OCI-LY7 (cell line): ENCODE measurements at regions not wholly inside any gene's neighbourhood (a gene's known extent, or its start where the extent isn't known, plus 50 kb on each side); places are given as distances from the start of the nearest gene placed in this dataset.

Source experiments
- BruUV-seq: library from RNA; stranded (reverse); fragments of 400-500 nt; replicated peaks from 2 replicates; lab custom pipeline; 2021; lab: Mats Ljungman, UMichigan
- CTCF ChIA-PET: fragments of 300-600 bp; sonication (Branson Sonifier 250); formaldehyde crosslinking; loops from one replicate; lab custom pipeline; 2022; ENCODE audit warnings: antibody characterized with exemption; ENCODE audit not compliant: unreplicated experiment; lab: Charles Lee
- POLR2A ChIA-PET: fragments of 300-600 bp; sonication (Branson Sonifier 250); formaldehyde crosslinking; loops from one replicate; lab custom pipeline; 2022; ENCODE audit warnings: antibody characterized with exemption; lab: Charles Lee
- DNase-seq: peaks from one replicate; pipeline ENCODE4 v3.0.0-alpha.2; 2015; ENCODE audit warnings: low spot score
- H2AFZ ChIP-seq: fragments of 200-600 bp; sonication (generic), shearing (Covaris generic); 2 replicates; pipeline ENCODE4 v1.6.1; 2014; ENCODE audit warnings: mild to moderate bottlenecking, antibody characterized with exemption, low read length, moderate library complexity
- H3K27ac ChIP-seq: fragments of 200-600 bp; sonication (generic); 2 replicates; pipeline ENCODE4 v1.5.1; 2014; ENCODE audit warnings: mixed run types, low read depth, mild to moderate bottlenecking, moderate library complexity, low read length, inconsistent platforms; ENCODE audit not compliant: poor library complexity, severe bottlenecking
- H3K36me3 ChIP-seq: fragments of 200-600 bp; sonication (generic); 2 replicates; pipeline ENCODE4 v1.6.1; 2014; ENCODE audit warnings: mild to moderate bottlenecking, antibody characterized with exemption, low read length, moderate library complexity, mixed read lengths; ENCODE audit not compliant: insufficient read depth
- H3K4me1 ChIP-seq: fragments of 200-600 bp; sonication (generic); 2 replicates; pipeline ENCODE4 v1.5.1; 2014; ENCODE audit warnings: mild to moderate bottlenecking, low read length; ENCODE audit not compliant: insufficient read depth, poor library complexity, severe bottlenecking
- H3K4me2 ChIP-seq: fragments of 200-600 bp; sonication (generic); 2 replicates; pipeline ENCODE4 v1.6.1; 2014; ENCODE audit warnings: mild to moderate bottlenecking, low read length
- H3K4me3 ChIP-seq: fragments of 200-600 bp; sonication (generic); 2 replicates; pipeline ENCODE4 v1.5.1; 2014; ENCODE audit warnings: mild to moderate bottlenecking, low read depth, low read length; ENCODE audit not compliant: poor library complexity, severe bottlenecking
- H3K79me2 ChIP-seq: fragments of 200-600 bp; sonication (generic); 2 replicates; pipeline ENCODE4 v1.6.1; 2016; ENCODE audit warnings: low read depth, mild to moderate bottlenecking, low read length, moderate library complexity, mixed read lengths; ENCODE audit not compliant: insufficient read depth
- H3K9me2 ChIP-seq: fragments of 200-600 bp; sonication (generic); 2 replicates; pipeline ENCODE4 v1.6.1; 2016; ENCODE audit warnings: mild to moderate bottlenecking, low read length, mixed read lengths; ENCODE audit not compliant: insufficient read depth
- H3K9me3 ChIP-seq: fragments of 200-600 bp; sonication (generic); 2 replicates; pipeline ENCODE4 v1.6.1; 2014; ENCODE audit warnings: mild to moderate bottlenecking, mixed run types, low read length, mixed read lengths
- H4K20me1 ChIP-seq: fragments of 200-600 bp; sonication (generic); 2 replicates; pipeline ENCODE4 v1.6.1; 2014; ENCODE audit warnings: mild to moderate bottlenecking, antibody characterized with exemption, low read length, moderate library complexity, mixed read lengths; ENCODE audit not compliant: insufficient read depth
- EZH2phosphoT487 ChIP-seq: fragments of 200-600 bp; sonication (generic); IDR thresholded peaks from 2 replicates; pipeline ENCODE4 v1.6.1; 2018; ENCODE audit warnings: low read depth, borderline replicate concordance, mild to moderate bottlenecking, mixed run types, antibody characterized with exemption, low read length, moderate library complexity, mixed read lengths
- intact Hi-C: fragments of 100-400 bp; cut with micrococcal nuclease; formaldehyde crosslinking; loops from one replicate; pipeline ENCODE4 v1.10.0; 2022; ENCODE audit not compliant: unreplicated experiment
- TF ChIP-seq, protein P1 (sequence below): fragments of 200-600 bp; sonication (generic); conservative IDR thresholded peaks from 2 replicates; pipeline ENCODE4 v1.5.1; 2014; ENCODE audit warnings: mild to moderate bottlenecking, antibody characterized with exemption, low read length, moderate library complexity, mixed read lengths

DNA sequence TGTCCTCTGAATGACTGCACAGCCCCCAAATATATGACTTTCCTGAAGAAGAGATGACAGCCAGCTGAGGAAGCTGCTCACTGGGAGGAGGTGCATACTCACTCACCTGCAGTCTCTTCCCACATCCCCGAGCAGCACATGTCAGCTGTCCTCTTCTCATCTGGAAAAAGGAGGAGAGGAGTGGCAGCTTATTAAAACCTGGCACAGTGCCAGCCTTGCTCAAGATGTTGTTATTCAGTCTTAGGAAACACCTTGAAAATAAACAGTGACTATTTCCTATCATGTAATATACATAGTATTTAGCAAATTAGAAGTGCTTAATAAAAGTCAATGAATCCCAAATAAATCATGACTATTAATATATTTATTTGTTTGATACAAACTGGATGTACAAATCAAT is 232.9 kb downstream of the EPM2A start:
- ChIA-PET POLR2A (interaction anchor here (1.8 kb wide), 1 partner anchor 20 kb away, joined by 4 read pairs; no protein-coding TSS in a partner anchor), CTCF (no interaction called here)
- Histone ChIP-seq H2AFZ (no peak overlapping the region), H3K9me3 (no peaks in the 10 kb centered on the region), H3K79me2 (no peaks in the 10 kb centered on the region), H3K36me3 (no peaks in the 10 kb centered on the region), H3K4me3 (no peak overlapping the region), H3K27ac (no peak overlapping the region), H3K4me2 (no peak overlapping the region), H3K9me2 (no peaks in the 10 kb centered on the region), H3K4me1 (no peaks in the 10 kb centered on the region), H4K20me1 (no peaks in the 10 kb centered on the region)
- no peak for DNase-seq
- intact Hi-C loops: no loop called here
- no peak for TF ChIP-seq EZH2phosphoT487
- TF ChIP-seq, protein P1, sequence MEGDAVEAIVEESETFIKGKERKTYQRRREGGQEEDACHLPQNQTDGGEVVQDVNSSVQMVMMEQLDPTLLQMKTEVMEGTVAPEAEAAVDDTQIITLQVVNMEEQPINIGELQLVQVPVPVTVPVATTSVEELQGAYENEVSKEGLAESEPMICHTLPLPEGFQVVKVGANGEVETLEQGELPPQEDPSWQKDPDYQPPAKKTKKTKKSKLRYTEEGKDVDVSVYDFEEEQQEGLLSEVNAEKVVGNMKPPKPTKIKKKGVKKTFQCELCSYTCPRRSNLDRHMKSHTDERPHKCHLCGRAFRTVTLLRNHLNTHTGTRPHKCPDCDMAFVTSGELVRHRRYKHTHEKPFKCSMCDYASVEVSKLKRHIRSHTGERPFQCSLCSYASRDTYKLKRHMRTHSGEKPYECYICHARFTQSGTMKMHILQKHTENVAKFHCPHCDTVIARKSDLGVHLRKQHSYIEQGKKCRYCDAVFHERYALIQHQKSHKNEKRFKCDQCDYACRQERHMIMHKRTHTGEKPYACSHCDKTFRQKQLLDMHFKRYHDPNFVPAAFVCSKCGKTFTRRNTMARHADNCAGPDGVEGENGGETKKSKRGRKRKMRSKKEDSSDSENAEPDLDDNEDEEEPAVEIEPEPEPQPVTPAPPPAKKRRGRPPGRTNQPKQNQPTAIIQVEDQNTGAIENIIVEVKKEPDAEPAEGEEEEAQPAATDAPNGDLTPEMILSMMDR: no peak
- no TSS peak for BruUV-seq

DNA sequence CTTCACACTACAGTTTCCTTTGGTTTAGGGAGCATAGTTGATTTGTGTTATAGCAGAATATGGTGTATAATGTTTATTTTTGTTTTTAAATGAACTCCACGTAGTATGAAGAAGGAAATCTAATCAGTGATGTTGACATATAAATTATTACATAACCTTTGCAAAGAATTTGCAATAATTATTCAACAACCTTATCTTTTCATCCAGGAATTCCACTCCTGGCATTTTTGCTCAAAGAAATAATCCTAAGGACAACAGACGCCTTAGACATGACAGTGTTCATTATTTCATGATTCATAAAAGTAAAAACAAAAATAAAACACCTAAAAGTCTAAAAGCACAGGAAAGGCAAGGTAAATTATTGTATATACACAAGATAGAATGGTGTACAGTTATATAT is 229.2 kb downstream of the EPM2A start:
- no peaks in the 10 kb centered on the region for H3K9me3 ChIP-seq
- H2AFZ ChIP-seq: no peak overlapping the region
- DNase-seq: no peak
- TF ChIP-seq, protein P1: no peak
- TF ChIP-seq EZH2phosphoT487: no peak
- no TSS peak for BruUV-seq
- intact Hi-C loops: no loop called here
- no peaks in the 10 kb centered on the region for H3K4me1 ChIP-seq
- H3K36me3 ChIP-seq: no peaks in the 10 kb centered on the region
- POLR2A ChIA-PET: no interaction called here
- H3K4me3 ChIP-seq: no peak overlapping the region
- no peaks in the 10 kb centered on the region for H3K9me2 ChIP-seq
- CTCF ChIA-PET: no interaction called here
- no peaks in the 10 kb centered on the region for H4K20me1 ChIP-seq
- no peak overlapping the region for H3K27ac ChIP-seq
- no peaks in the 10 kb centered on the region for H3K79me2 ChIP-seq
- no peak overlapping the region for H3K4me2 ChIP-seq

DNA sequence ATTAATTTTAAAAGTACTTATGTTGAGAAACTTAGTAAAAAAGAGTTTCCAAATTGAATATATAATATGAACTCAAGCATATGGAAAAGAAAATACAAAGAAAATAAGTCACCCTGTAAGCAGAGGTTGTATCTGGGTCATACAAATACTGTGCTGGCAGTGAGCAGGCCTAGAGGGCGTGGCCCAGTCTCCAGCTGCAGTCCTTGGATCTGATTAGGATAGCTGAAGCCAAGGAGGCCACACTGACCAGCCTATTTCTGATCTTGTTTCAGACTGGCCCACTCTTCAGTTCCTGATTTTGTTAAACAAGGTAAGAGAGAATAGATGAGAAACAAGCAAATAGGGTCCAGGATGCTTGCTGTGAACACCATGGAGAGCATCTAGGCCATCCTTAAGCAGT is 228.8 kb downstream of the EPM2A start:
- H4K20me1 ChIP-seq: no peaks in the 10 kb centered on the region
- no peak overlapping the region for H3K4me3 ChIP-seq
- no peak overlapping the region for H3K27ac ChIP-seq
- no peak for DNase-seq
- no peaks in the 10 kb centered on the region for H3K9me3 ChIP-seq
- POLR2A ChIA-PET: no interaction called here
- CTCF ChIA-PET: no interaction called here
- no peaks in the 10 kb centered on the region for H3K9me2 ChIP-seq
- intact Hi-C loops: no loop called here
- H3K36me3 ChIP-seq: no peaks in the 10 kb centered on the region
- H3K4me1 ChIP-seq: no peaks in the 10 kb centered on the region
- no peaks in the 10 kb centered on the region for H3K79me2 ChIP-seq
- H3K4me2 ChIP-seq: no peak overlapping the region
- H2AFZ ChIP-seq: no peak overlapping the region
- TF ChIP-seq, protein P1: no peak
- no peak for TF ChIP-seq EZH2phosphoT487
- BruUV-seq: no TSS peak
